Activated CD4-positive, alpha-beta memory T cell treated with anti-CD3 and anti-CD28 coated beads for 36 hours (primary cell): ENCODE measurements at regions not wholly inside any gene's neighbourhood (a gene's known extent, or its start where the extent isn't known, plus 50 kb on each side); places are given as distances from the start of the nearest gene placed in this dataset.

Experiments
- CTCF ChIA-PET: fragments of 350-600 bp; sonication (Branson Sonifier 250); formaldehyde crosslinking; loops from one replicate; lab custom pipeline; 2021; ENCODE audit warnings: antibody characterized with exemption, inconsistent platforms; lab: Charles Lee
- POLR2A ChIA-PET: fragments of 350-600 bp; sonication (Branson Sonifier 250); formaldehyde crosslinking; loops from one replicate; lab custom pipeline; 2021; ENCODE audit warnings: antibody characterized with exemption; lab: Charles Lee
- DNase-seq: peaks from one replicate; pipeline ENCODE4 v3.0.0-alpha.2; 2020
- H3K27ac Mint-ChIP-seq: one replicate; pipeline ENCODE4 v1.8.0; 2021; ENCODE audit warnings: mixed read lengths
- H3K27me3 Mint-ChIP-seq: one replicate; pipeline ENCODE4 v1.8.0; 2021; ENCODE audit warnings: mixed read lengths
- H3K36me3 Mint-ChIP-seq: one replicate; pipeline ENCODE4 v1.8.0; 2021; ENCODE audit warnings: mixed read lengths
- H3K4me1 Mint-ChIP-seq: one replicate; pipeline ENCODE4 v1.8.0; 2021; ENCODE audit warnings: low read depth, mixed read lengths
- H3K4me3 Mint-ChIP-seq: one replicate; pipeline ENCODE4 v1.8.0; 2021; ENCODE audit warnings: mild to moderate bottlenecking, mixed read lengths
- H3K9me3 Mint-ChIP-seq: one replicate; pipeline ENCODE4 v1.8.0; 2021; ENCODE audit warnings: mixed read lengths
- intact Hi-C: fragments of 100-400 bp; cut with micrococcal nuclease; formaldehyde crosslinking; loops from one replicate; pipeline ENCODE4 v1.15.1; 2023

DNA sequence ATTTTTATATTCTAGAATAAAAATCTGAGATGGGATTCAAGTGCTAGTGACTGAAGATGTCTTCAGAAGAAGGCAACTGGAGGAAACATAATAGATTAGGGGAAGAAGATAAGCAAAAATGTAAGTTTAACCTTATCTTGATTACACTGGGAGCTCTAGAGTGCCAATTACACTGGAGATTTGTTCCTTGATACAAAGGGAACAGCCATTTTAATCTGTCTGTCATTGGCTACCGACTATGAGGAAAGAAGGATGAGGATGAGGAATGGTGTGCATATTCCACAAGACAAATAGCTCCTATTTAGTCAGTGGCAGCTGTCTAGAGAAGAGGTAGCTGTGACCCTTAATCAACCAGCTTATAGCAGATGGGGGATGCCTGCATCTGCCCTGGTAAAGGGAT is 1034.5 kb upstream of the IGFBP7 start:
- no peak for DNase-seq
- ChIA-PET CTCF (no interaction called here), POLR2A (no interaction called here)
- intact Hi-C loops, result no loop called here
- Mint-ChIP-seq H3K27me3 (no peaks in the 10 kb centered on the region), H3K4me3 (no peak overlapping the region), H3K9me3 (peaks cover 4% of the 10 kb centered on the region), H3K4me1 (no peaks in the 10 kb centered on the region), H3K36me3 (no peaks in the 10 kb centered on the region), H3K27ac (no peak overlapping the region)

DNA sequence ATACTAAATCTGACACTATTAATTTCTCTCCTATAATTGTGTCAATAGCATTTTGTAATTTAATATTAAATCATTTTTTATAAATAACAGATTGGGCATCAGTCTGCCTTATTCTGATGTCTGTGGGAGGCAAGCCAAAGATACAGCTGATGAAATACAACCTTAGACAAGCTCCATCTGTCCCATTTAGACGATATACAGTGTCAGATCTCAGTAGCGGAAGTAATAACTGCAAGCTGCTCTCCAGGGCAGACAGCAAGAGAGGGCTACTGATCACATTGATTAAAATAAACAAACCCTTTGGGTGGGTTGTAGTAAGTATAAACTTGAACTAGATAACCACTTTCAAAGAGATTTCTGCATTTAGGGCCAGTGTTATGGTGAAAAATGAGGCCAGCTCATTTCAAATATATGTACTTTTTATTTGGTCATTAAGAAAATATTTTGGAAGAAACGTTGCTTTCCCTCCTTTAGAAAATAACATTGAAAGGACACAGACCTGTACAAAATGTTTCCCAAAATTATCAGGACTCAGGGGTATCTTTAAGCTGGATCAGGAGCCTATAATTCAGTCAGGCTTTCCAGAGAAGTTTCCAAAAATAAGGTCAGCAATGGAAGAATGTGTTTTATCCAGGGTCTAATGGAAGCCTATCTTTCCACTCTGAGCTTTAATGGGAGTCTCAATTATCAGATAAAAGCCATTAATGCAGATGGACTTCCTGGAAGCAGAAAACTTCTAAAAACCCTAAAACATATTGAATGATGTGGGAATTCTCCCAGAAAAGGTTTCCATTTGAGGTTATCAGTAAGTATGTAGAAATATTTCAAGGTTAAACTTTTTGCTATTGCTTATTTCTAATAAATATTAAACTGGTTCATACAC is 1028.8 kb upstream of the IGFBP7 start:
- no peaks in the 10 kb centered on the region for H3K36me3 Mint-ChIP-seq
- peaks cover 6% of the 10 kb centered on the region for H3K9me3 Mint-ChIP-seq

DNA sequence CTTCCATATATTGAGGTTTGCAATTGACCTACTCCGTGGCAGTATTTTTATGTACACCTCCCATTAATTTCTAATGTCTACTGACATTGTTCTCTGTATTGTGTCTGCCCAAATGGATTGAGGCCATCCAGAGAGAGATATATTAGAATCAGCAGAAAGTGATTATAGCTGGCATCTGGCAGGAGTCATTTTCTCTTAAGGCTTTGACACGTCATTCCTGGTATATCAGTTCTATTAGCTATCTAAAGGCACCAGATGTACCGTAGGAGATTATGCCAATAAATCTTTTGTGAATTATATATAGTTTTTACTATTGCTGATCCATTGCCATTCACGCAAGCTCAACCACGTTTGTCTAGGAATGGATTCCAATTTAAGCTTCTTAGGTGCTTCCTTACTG is 1026.4 kb upstream of the IGFBP7 start:
- Mint-ChIP-seq H3K36me3 (no peaks in the 10 kb centered on the region), H3K4me3 (no peak overlapping the region), H3K9me3 (peaks cover 8% of the 10 kb centered on the region), H3K27ac (no peak overlapping the region), H3K27me3 (no peaks in the 10 kb centered on the region), H3K4me1 (no peaks in the 10 kb centered on the region)
- intact Hi-C loops, result no loop called here
- ChIA-PET CTCF (no interaction called here), POLR2A (no interaction called here)
- no peak for DNase-seq

More for the DNA sequence above, 1028.8 kb upstream of the IGFBP7 start:
- H3K4me3 Mint-ChIP-seq, result no peak overlapping the region
- no peak overlapping the region for H3K27ac Mint-ChIP-seq
- H3K27me3 Mint-ChIP-seq, result no peaks in the 10 kb centered on the region
- intact Hi-C loops, result no loop called here
- ChIA-PET POLR2A (no interaction called here), CTCF (no interaction called here)
- no peak for DNase-seq
- no peaks in the 10 kb centered on the region for H3K4me1 Mint-ChIP-seq

DNA sequence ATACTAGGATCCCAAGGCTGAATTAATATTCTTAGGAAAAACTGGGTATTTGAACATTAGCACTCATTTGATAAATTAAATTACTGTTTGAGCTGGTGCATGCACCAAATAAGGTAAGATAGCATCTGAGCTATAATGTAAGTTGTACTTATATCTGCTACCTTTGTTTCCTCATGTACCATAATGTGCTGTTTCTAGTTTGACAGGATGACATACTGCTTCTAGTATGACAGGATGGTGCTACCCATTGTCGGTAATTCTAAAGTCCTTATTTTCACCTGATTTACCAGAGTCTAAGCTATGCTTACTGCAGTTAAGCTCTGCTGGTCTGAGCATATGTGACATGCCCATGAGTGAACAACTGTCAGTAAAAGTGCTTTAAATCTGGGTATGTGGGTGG is 1017.5 kb upstream of the IGFBP7 start:
- Mint-ChIP-seq H3K27ac (no peak overlapping the region), H3K9me3 (peaks cover 5% of the 10 kb centered on the region), H3K27me3 (no peaks in the 10 kb centered on the region), H3K4me1 (no peaks in the 10 kb centered on the region), H3K4me3 (no peak overlapping the region), H3K36me3 (no peaks in the 10 kb centered on the region)
- intact Hi-C loops, result no loop called here
- POLR2A ChIA-PET, result no interaction called here
- CTCF ChIA-PET, result no interaction called here
- no peak for DNase-seq

DNA sequence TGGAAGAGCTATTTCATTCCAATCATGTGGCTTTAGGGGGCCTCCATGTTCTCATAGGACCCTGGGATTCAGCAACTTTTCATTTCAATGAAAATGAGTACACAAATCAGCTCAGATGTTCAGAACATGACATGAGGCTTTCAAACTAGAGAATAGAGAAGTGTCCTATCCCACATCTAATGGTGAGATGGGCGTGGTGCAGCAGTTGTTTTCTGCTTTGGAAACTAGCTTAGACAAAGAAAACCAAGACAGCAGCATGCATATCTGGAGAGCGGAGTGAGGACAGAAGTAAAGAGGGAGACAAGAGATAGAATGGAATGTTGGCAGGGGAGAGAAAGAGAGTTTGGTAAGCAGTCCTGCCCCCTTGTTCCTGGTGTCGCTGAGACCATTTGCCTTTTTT is 1009.1 kb upstream of the IGFBP7 start:
- ChIA-PET POLR2A (no interaction called here), CTCF (no interaction called here)
- no peak for DNase-seq
- H3K36me3 Mint-ChIP-seq, result no peaks in the 10 kb centered on the region
- no peaks in the 10 kb centered on the region for H3K4me1 Mint-ChIP-seq
- H3K27ac Mint-ChIP-seq, result no peak overlapping the region
- H3K9me3 Mint-ChIP-seq, result peaks cover 14% of the 10 kb centered on the region
- no peaks in the 10 kb centered on the region for H3K27me3 Mint-ChIP-seq
- H3K4me3 Mint-ChIP-seq, result no peak overlapping the region
- intact Hi-C loops, result no loop called here

DNA sequence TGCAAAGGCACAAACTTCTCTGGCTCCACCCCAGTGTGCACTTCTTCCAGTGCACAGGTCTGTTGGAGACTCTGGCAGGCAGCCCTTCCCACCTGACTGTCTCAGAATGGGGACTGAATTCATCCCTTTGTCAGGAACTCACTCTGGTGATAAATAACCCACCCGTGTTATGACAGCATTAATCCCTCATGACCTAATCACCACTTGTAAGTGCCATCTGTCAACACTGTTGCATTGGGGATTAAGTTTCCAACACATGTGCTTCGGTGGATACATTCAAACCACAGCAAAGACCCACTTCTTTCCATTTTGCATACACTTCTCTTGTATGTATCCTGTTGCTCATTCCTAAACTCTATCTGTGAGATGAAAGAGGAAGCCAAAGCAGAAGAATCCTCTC is 1002.9 kb upstream of the IGFBP7 start:
- Mint-ChIP-seq H3K4me1 (no peaks in the 10 kb centered on the region), H3K9me3 (peaks cover 2% of the 10 kb centered on the region)

DNA sequence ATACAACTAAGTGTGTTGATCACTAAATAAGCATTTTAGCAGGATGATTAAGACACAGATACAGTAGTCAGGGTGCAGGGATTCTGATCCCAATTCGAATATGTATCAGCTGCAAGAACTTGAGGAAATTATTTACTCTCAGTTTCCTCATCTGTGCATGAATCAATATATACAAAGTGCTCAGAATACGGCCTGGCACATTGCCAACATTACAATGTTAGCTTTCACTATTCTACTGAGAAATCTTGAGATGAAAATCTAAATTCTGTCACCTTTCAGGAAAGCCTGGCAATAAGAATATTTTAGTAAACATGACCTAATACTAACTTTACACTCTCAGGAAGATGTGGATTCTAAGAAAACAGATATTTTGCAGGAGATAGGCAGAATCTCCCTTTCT is 1001.6 kb upstream of the IGFBP7 start:
- ChIA-PET CTCF (no interaction called here), POLR2A (no interaction called here)
- peaks cover 2% of the 10 kb centered on the region for H3K9me3 Mint-ChIP-seq
- DNase-seq, result no peak
- no peaks in the 10 kb centered on the region for H3K36me3 Mint-ChIP-seq
- H3K4me3 Mint-ChIP-seq, result no peak overlapping the region
- intact Hi-C loops, result no loop called here
- no peak overlapping the region for H3K27ac Mint-ChIP-seq
- no peaks in the 10 kb centered on the region for H3K4me1 Mint-ChIP-seq
- no peaks in the 10 kb centered on the region for H3K27me3 Mint-ChIP-seq

More for the DNA sequence above, 1002.9 kb upstream of the IGFBP7 start:
- no peaks in the 10 kb centered on the region for H3K27me3 Mint-ChIP-seq
- DNase-seq, result no peak
- no peak overlapping the region for H3K27ac Mint-ChIP-seq
- H3K4me3 Mint-ChIP-seq, result no peak overlapping the region
- intact Hi-C loops, result no loop called here
- ChIA-PET POLR2A (no interaction called here), CTCF (no interaction called here)
- H3K36me3 Mint-ChIP-seq, result no peaks in the 10 kb centered on the region

DNA sequence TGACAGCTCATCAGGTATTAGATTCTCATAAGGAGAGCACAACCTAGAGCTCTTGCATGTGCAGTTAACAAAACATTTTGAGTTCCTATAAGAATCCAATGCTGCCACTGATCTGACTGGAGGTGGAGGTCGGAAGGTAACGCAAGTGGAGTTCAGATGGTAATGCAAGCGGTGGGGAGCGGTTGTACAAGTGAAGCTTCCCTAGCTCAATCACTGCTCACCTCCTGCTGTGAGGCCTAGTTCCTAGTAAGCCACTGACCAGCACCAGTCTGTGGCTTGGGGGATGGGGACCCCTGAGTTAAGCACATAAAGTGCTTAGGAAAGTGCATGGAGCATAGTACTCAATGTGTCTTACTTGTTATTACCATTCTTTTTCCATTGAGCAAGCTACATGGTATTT is 983.2 kb upstream of the IGFBP7 start:
- no peak for DNase-seq
- H3K27ac Mint-ChIP-seq, result no peak overlapping the region
- no peak overlapping the region for H3K4me3 Mint-ChIP-seq
- ChIA-PET CTCF (no interaction called here), POLR2A (no interaction called here)
- H3K9me3 Mint-ChIP-seq, result peaks cover 6% of the 10 kb centered on the region
- H3K4me1 Mint-ChIP-seq, result no peaks in the 10 kb centered on the region
- intact Hi-C loops, result no loop called here
- no peaks in the 10 kb centered on the region for H3K27me3 Mint-ChIP-seq
- no peaks in the 10 kb centered on the region for H3K36me3 Mint-ChIP-seq

DNA sequence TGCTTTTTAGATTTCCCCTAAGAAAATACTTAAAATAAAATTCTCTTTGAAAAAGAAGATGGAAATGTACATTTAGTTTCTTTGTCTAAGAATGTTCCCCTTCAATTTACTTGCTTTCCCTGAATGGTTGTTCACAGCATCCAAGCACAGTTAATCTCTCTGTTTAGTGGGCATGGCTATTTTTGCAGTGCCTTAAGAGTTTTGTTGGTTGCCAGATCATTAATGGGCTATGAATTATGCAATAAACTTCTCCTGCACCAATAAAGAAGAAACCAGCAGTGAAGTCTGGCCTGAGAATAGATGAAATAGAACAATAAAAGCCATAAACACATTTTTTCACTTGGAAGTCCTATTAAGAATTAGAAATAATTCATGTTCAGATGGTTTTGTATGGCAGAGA is 980.4 kb upstream of the IGFBP7 start:
- Mint-ChIP-seq H3K27ac (no peak overlapping the region), H3K27me3 (no peaks in the 10 kb centered on the region), H3K4me1 (no peaks in the 10 kb centered on the region), H3K4me3 (no peak overlapping the region), H3K36me3 (no peaks in the 10 kb centered on the region), H3K9me3 (peaks cover 10% of the 10 kb centered on the region)
- ChIA-PET CTCF (no interaction called here), POLR2A (no interaction called here)
- no peak for DNase-seq
- intact Hi-C loops, result no loop called here

DNA sequence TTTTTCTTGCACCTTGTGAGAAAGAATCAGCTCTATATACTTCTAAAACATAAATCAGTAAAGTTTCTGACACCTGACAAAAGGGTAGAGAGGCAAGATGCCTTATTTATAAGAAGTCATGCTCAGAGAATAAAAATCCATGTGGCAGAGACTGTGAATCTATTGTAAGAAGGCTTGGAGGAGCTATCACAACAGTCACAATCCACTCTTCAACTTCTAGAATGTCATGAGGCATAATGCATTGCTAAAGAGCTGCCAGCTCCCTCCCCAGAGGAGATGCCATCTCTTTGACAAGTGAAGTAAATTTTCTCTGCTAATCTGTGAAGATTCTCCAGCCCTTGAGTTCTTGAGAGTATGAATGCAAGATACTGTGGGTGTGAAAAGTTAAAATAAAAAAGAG is 971.2 kb upstream of the IGFBP7 start:
- CTCF ChIA-PET, result no interaction called here

DNA sequence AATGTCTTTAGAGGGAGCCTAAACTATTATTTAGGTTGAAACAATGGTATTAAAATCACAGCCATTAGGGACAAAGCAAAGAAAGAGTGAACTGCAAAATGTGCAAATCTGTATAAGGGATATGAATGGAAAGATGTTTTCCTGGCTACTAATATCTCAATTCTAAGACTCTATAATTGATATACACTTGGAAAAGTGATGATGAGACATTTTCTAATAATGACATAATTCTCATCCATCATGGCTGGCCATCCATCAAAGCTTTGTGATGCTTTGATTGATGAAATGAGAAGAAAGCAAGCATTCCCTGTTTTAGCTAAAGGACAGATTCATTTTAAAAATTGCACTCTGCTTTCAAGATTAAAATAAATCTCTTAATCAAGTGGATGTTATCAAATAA is 965.5 kb upstream of the IGFBP7 start:
- intact Hi-C loops, result no loop called here
- POLR2A ChIA-PET, result no interaction called here
- Mint-ChIP-seq H3K36me3 (no peaks in the 10 kb centered on the region), H3K27ac (no peak overlapping the region), H3K27me3 (no peaks in the 10 kb centered on the region), H3K4me1 (no peaks in the 10 kb centered on the region), H3K9me3 (peaks cover 12% of the 10 kb centered on the region), H3K4me3 (no peak overlapping the region)
- no peak for DNase-seq
- CTCF ChIA-PET, result no interaction called here

More for the DNA sequence above, 971.2 kb upstream of the IGFBP7 start:
- intact Hi-C loops, result no loop called here
- Mint-ChIP-seq H3K27ac (no peak overlapping the region), H3K4me3 (no peak overlapping the region), H3K9me3 (peaks cover 14% of the 10 kb centered on the region), H3K27me3 (no peaks in the 10 kb centered on the region), H3K36me3 (no peaks in the 10 kb centered on the region), H3K4me1 (no peaks in the 10 kb centered on the region)
- POLR2A ChIA-PET, result no interaction called here
- no peak for DNase-seq

DNA sequence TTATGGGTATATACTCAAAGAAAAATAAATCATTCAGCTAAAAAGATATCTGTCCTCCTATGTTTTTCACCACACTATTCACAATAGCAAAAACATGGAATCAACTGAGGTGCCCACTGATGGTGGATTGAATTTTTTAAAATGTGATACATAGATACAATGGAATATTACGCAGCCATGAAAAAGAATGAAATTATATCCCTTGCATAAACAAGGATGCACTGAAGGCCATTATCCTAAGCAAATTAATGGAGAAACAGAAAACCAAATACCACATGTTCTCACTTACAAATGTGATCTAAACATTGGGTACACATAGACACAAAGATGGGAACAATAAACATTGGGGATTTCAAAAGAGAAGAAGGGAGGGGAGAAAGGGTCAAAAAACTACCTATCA is 964.2 kb upstream of the IGFBP7 start:
- POLR2A ChIA-PET, result no interaction called here
- DNase-seq, result no peak
- no peaks in the 10 kb centered on the region for H3K27me3 Mint-ChIP-seq
- H3K36me3 Mint-ChIP-seq, result no peaks in the 10 kb centered on the region
- H3K9me3 Mint-ChIP-seq, result peaks cover 13% of the 10 kb centered on the region
- intact Hi-C loops, result no loop called here
- no peak overlapping the region for H3K27ac Mint-ChIP-seq
- no peak overlapping the region for H3K4me3 Mint-ChIP-seq
- no peaks in the 10 kb centered on the region for H3K4me1 Mint-ChIP-seq
- CTCF ChIA-PET, result no interaction called here

DNA sequence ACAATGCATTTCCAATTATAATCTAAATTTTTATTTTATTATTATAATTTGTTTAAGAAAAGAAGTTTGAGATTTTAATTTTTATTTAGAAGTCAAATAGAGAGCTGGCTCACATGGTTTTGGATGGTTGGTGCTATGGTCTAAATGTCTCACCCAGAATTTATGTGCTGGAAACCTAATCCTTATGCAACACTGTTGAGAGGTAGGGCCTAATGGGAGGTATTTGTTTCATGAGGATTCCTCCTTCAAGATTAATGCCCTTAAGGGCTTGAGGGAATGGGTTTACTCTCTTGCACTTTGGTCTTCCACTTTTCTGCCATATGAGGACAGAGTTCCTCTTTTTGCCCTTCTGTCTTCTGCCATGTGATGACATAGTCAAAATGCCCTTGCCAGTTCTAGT is 960.5 kb upstream of the IGFBP7 start:
- Mint-ChIP-seq H3K27me3 (no peaks in the 10 kb centered on the region), H3K4me3 (no peak overlapping the region), H3K27ac (no peak overlapping the region), H3K36me3 (no peaks in the 10 kb centered on the region), H3K9me3 (peaks cover 27% of the 10 kb centered on the region), H3K4me1 (no peaks in the 10 kb centered on the region)
- CTCF ChIA-PET, result no interaction called here
- POLR2A ChIA-PET, result no interaction called here
- intact Hi-C loops, result no loop called here
- DNase-seq, result no peak
